GM12878 (cell line): ENCODE measurements at regions not wholly inside any gene's neighbourhood (a gene's known extent, or its start where the extent isn't known, plus 50 kb on each side); places are given as distances from the start of the nearest gene placed in this dataset.

ENCODE experiments used
- ATAC-seq: fragments of 200-7000 bp; cut with Tn5 transposase; 3 replicates; pipeline ENCODE4 v1.9.1; 2020; ENCODE audit warnings: mild to moderate bottlenecking, moderate library complexity
- BruUV-seq: library from RNA; stranded (reverse); fragments of 400-500 nt; replicated peaks from 2 replicates; lab custom pipeline; 2021; lab: Mats Ljungman, UMichigan
- CTCF ChIA-PET: fragments of 300-600 bp; sonication (Branson Sonifier 250); formaldehyde crosslinking; extraction: SDS; loops from one replicate; lab custom pipeline; 2021; ENCODE audit warnings: inconsistent platforms; lab: Yijun Ruan, JAX
- POLR2A ChIA-PET: fragments of 350-600 bp; formaldehyde crosslinking; extraction: SDS; loops from one replicate; lab custom pipeline; 2021; ENCODE audit warnings: inconsistent platforms; lab: Charles Lee
- RAD21 ChIA-PET: fragments of 300-600 bp; sonication (Branson Sonifier 250); formaldehyde crosslinking; loops from one replicate; lab custom pipeline; 2023; ENCODE audit warnings: antibody characterized with exemption; ENCODE audit not compliant: unreplicated experiment; lab: Charles Lee
- SMC1A ChIA-PET: fragments of 300-600 bp; sonication (Branson Sonifier 250); formaldehyde crosslinking; loops from one replicate; lab custom pipeline; 2023; ENCODE audit not compliant: unreplicated experiment, uncharacterized antibody; lab: Charles Lee
- DNase-seq: peaks from one replicate; pipeline ENCODE4 v3.0.0-alpha.2; 2011; ENCODE audit warnings: low read depth, low spot score
- FAIRE-seq: peaks from 3 replicates; lab custom pipeline; 2011; peaks lifted over from hg19 to GRCh38; lab: Jason Lieb, UNC
- H2AFZ ChIP-seq: 2 replicates; pipeline ENCODE4 v1.6.0; 2011; ENCODE audit warnings: low read depth, low read length, control low read depth; ENCODE audit not compliant: control insufficient read depth
- H3K27ac ChIP-seq: 2 replicates; pipeline ENCODE4 v1.5.1; 2011; ENCODE audit warnings: control low read depth; ENCODE audit not compliant: control insufficient read depth, insufficient read depth
- H3K27me3 ChIP-seq, 2 experiments: replicated peaks in 1 of 2; 2 replicates each; pipeline versions ENCODE4 v1.6.0 to v1.6.1; 2011; ENCODE audit warnings: low read length in 1 of 2; ENCODE audit not compliant: control insufficient read depth in 2 of 2, insufficient read depth in 2 of 2
- H3K36me3 ChIP-seq, 2 experiments: 2 replicates each; pipeline ENCODE4 v1.5.1; 2011; ENCODE audit warnings: low read length in 1 of 2; ENCODE audit not compliant: control insufficient read depth in 2 of 2, insufficient read depth in 2 of 2
- H3K4me1 ChIP-seq: 2 replicates; pipeline ENCODE4 v1.6.1; 2011; ENCODE audit warnings: mild to moderate bottlenecking, low read length, moderate library complexity, mixed read lengths; ENCODE audit not compliant: control insufficient read depth, insufficient read depth
- H3K4me2 ChIP-seq: 2 replicates; pipeline ENCODE4 v1.6.0; 2011; ENCODE audit warnings: control low read depth; ENCODE audit not compliant: control insufficient read depth, insufficient read depth
- H3K4me3 ChIP-seq: fragments of 200-600 bp; sonication (generic); 2 replicates; pipeline ENCODE4 v1.5.1; 2016
- H3K79me2 ChIP-seq: 2 replicates; pipeline ENCODE4 v1.6.0; 2011; ENCODE audit warnings: low read length; ENCODE audit not compliant: control insufficient read depth, insufficient read depth
- H3K9ac ChIP-seq: 2 replicates; pipeline ENCODE4 v1.8.0; 2011; ENCODE audit warnings: low read length, control low read depth, mixed read lengths; ENCODE audit not compliant: control insufficient read depth, insufficient read depth
- H3K9me3 ChIP-seq: replicated peaks from 3 replicates; pipeline ENCODE4 v1.5.1; 2011; ENCODE audit warnings: mild to moderate bottlenecking, low read length; ENCODE audit not compliant: control insufficient read depth, insufficient read depth
- H4K20me1 ChIP-seq: 2 replicates; pipeline ENCODE4 v1.6.0; 2011; ENCODE audit not compliant: control insufficient read depth, insufficient read depth
- CBX3 ChIP-seq: fragments of 200-600 bp; sonication (generic); IDR thresholded peaks from 2 replicates; pipeline ENCODE4 v1.6.1; 2016; ENCODE audit warnings: low read depth, borderline replicate concordance
- CHD4 ChIP-seq: fragments of 200-600 bp; sonication (generic); IDR thresholded peaks from 2 replicates; pipeline ENCODE4 v1.6.1; 2016; ENCODE audit warnings: mild to moderate bottlenecking
- E2F4 ChIP-seq: IDR thresholded peaks from 2 replicates; pipeline ENCODE4 v1.6.1; 2012; ENCODE audit warnings: low read depth, low read length, improper control_type of control experiment
- HDGF ChIP-seq: fragments of 450-650 bp; IDR thresholded peaks from 2 replicates; pipeline ENCODE4 v1.6.1; 2016; ENCODE audit warnings: antibody characterized with exemption
- MXI1 ChIP-seq: fragments of 150-350 bp; IDR thresholded peaks from 2 replicates; pipeline ENCODE4 v1.6.1; 2011; ENCODE audit warnings: low read depth, mild to moderate bottlenecking, inconsistent platforms, low read length, improper control_type of control experiment
- RCOR1 ChIP-seq: conservative IDR thresholded peaks from 2 replicates; pipeline ENCODE4 v1.6.1; 2012; ENCODE audit warnings: low read depth, low read length, improper control_type of control experiment
- SREBF1 ChIP-seq: IDR thresholded peaks from 2 replicates; pipeline ENCODE4 v1.6.1; 2012; ENCODE audit warnings: mild to moderate bottlenecking, low read length
- STAT1 ChIP-seq: fragments of 450-650 bp; conservative IDR thresholded peaks from 2 replicates; pipeline ENCODE4 v1.6.1; 2014; ENCODE audit warnings: antibody characterized with exemption, mild to moderate bottlenecking
- ZBED1 ChIP-seq: IDR thresholded peaks from 2 replicates; pipeline ENCODE4 v1.6.1; 2016; ENCODE audit warnings: borderline replicate concordance
- ZNF24 ChIP-seq: fragments of 450-650 bp; IDR thresholded peaks from 2 replicates; pipeline ENCODE4 v1.6.1; 2017; ENCODE audit warnings: antibody characterized with exemption, mild to moderate bottlenecking
- ZNF384 ChIP-seq: IDR thresholded peaks from 2 replicates; pipeline ENCODE4 v1.6.1; 2012; ENCODE audit warnings: low read depth, mild to moderate bottlenecking, low read length, improper control_type of control experiment, borderline replicate concordance
- ZSCAN29 ChIP-seq: fragments of 450-650 bp; IDR thresholded peaks from 2 replicates; pipeline ENCODE4 v1.6.1; 2017; ENCODE audit warnings: mild to moderate bottlenecking, moderate library complexity
- WGBS: methylation state at CpG from one replicate; pipeline ENCODE4 v1.1.6; 2016; ENCODE audit warnings: low lambda C conversion rate; ENCODE audit not compliant: insufficient replicate concordance, insufficient coverage; ENCODE audit errors: missing lambda C conversion rate; 5-methylcytosine and 5-hydroxymethylcytosine counted together
- in situ Hi-C: fragments of 300-500 bp; cut with MboI; formaldehyde crosslinking; loops from 9 replicates; pipeline ENCODE4 v1.14.3; 2018; ENCODE audit warnings: mixed read lengths
- intact Hi-C: fragments of 100-400 bp; cut with micrococcal nuclease; formaldehyde crosslinking; loops from one replicate; pipeline ENCODE4 v1.14.2; 2022; ENCODE audit not compliant: unreplicated experiment
- TF ChIP-seq, protein P1 (sequence below), 3 experiments: IDR thresholded peaks in 2 of 3; conservative IDR thresholded peaks in 1 of 3; 2 replicates each; pipeline ENCODE4 v1.5.1; 2011; ENCODE audit warnings: low read depth in 3 of 3, low read length in 3 of 3, mild to moderate bottlenecking in 3 of 3, control low read depth in 2 of 3, moderate library complexity in 2 of 3, inconsistent platforms in 1 of 3, mixed read lengths in 1 of 3; ENCODE audit not compliant: control insufficient read depth in 2 of 3, insufficient read depth in 1 of 3; ENCODE audit errors: extremely low read depth in 1 of 3
- TF ChIP-seq, protein P2 (sequence below): IDR thresholded peaks from 2 replicates; pipeline ENCODE4 v1.6.1; 2011; ENCODE audit warnings: low read depth, mild to moderate bottlenecking, low read length, moderate library complexity, borderline replicate concordance; ENCODE audit errors: extremely low read depth
- TF ChIP-seq, protein P3 (sequence below): fragments of 450-650 bp; IDR thresholded peaks from 2 replicates; pipeline ENCODE4 v1.6.1; 2016; ENCODE audit warnings: mild to moderate bottlenecking
- TF ChIP-seq, protein P4 (sequence below): fragments of 450-650 bp; IDR thresholded peaks from 2 replicates; pipeline ENCODE4 v1.6.1; 2014; ENCODE audit warnings: mild to moderate bottlenecking
- TF ChIP-seq, protein P5 (sequence below): fragments of 450-650 bp; IDR thresholded peaks from 2 replicates; pipeline ENCODE4 v1.6.1; 2018; ENCODE audit warnings: borderline replicate concordance, mild to moderate bottlenecking; ENCODE audit not compliant: partially characterized antibody

GRCh38 chr19:13668964-13669363 lies 95.4 kb upstream of the MRI1 start (continued):
- TF ChIP-seq, protein P1, sequence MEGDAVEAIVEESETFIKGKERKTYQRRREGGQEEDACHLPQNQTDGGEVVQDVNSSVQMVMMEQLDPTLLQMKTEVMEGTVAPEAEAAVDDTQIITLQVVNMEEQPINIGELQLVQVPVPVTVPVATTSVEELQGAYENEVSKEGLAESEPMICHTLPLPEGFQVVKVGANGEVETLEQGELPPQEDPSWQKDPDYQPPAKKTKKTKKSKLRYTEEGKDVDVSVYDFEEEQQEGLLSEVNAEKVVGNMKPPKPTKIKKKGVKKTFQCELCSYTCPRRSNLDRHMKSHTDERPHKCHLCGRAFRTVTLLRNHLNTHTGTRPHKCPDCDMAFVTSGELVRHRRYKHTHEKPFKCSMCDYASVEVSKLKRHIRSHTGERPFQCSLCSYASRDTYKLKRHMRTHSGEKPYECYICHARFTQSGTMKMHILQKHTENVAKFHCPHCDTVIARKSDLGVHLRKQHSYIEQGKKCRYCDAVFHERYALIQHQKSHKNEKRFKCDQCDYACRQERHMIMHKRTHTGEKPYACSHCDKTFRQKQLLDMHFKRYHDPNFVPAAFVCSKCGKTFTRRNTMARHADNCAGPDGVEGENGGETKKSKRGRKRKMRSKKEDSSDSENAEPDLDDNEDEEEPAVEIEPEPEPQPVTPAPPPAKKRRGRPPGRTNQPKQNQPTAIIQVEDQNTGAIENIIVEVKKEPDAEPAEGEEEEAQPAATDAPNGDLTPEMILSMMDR (IDR thresholded peaks at IDR 0.05 in 2 of 3, conservative IDR thresholded peaks at IDR 0.05 in 1 of 3; ENCODE audit: control insufficient read depth in 2 of 3, extremely low read depth in 1 of 3, insufficient read depth in 1 of 3, low read depth in 3 of 3, low read length in 3 of 3), result no peak
- TF ChIP-seq HDGF (no peak), E2F4 (no peak), SREBF1 (no peak), CHD4 (no peak), ZBED1 (no peak)

GRCh38 chr19:13666165-13666564 lies 98.2 kb upstream of the MRI1 start:
- H2AFZ ChIP-seq, result no peak overlapping the region
- 51% methylated on average over 15 of the region's 15 CpGs for WGBS
- no peak overlapping the region for H3K4me3 ChIP-seq
- ChIA-PET POLR2A (no interaction called here), CTCF (no interaction called here), SMC1A (no interaction called here), RAD21 (no interaction called here)
- H3K27ac ChIP-seq, result no peak overlapping the region
- no peaks in the 10 kb centered on the region for H4K20me1 ChIP-seq
- H3K4me1 ChIP-seq, result no peaks in the 10 kb centered on the region
- FAIRE-seq (no peak), ATAC-seq (no peak), DNase-seq (no peak)
- no peaks in the 10 kb centered on the region for H3K79me2 ChIP-seq
- H3K9ac ChIP-seq, result no peak overlapping the region
- in situ Hi-C loops, result no loop called here
- no peaks in the 10 kb centered on the region for H3K9me3 ChIP-seq
- no TSS peak for BruUV-seq
- no peaks in the 10 kb centered on the region for H3K36me3 ChIP-seq
- no peaks in the 10 kb centered on the region for H3K27me3 ChIP-seq
- intact Hi-C loops, result no loop called here
- H3K4me2 ChIP-seq, result no peak overlapping the region
- TF ChIP-seq MXI1 (no peak), ZSCAN29 (no peak), CBX3 (no peak), STAT1 (no peak), ZNF384 (no peak), RCOR1 (no peak), ZNF24 (no peak)
- TF ChIP-seq, protein P2, sequence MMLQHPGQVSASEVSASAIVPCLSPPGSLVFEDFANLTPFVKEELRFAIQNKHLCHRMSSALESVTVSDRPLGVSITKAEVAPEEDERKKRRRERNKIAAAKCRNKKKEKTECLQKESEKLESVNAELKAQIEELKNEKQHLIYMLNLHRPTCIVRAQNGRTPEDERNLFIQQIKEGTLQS, result no peak
- TF ChIP-seq, protein P3, sequence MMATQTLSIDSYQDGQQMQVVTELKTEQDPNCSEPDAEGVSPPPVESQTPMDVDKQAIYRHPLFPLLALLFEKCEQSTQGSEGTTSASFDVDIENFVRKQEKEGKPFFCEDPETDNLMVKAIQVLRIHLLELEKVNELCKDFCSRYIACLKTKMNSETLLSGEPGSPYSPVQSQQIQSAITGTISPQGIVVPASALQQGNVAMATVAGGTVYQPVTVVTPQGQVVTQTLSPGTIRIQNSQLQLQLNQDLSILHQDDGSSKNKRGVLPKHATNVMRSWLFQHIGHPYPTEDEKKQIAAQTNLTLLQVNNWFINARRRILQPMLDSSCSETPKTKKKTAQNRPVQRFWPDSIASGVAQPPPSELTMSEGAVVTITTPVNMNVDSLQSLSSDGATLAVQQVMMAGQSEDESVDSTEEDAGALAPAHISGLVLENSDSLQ, result no peak
- TF ChIP-seq, protein P4, sequence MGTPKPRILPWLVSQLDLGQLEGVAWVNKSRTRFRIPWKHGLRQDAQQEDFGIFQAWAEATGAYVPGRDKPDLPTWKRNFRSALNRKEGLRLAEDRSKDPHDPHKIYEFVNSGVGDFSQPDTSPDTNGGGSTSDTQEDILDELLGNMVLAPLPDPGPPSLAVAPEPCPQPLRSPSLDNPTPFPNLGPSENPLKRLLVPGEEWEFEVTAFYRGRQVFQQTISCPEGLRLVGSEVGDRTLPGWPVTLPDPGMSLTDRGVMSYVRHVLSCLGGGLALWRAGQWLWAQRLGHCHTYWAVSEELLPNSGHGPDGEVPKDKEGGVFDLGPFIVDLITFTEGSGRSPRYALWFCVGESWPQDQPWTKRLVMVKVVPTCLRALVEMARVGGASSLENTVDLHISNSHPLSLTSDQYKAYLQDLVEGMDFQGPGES, result no peak
- TF ChIP-seq, protein P5, sequence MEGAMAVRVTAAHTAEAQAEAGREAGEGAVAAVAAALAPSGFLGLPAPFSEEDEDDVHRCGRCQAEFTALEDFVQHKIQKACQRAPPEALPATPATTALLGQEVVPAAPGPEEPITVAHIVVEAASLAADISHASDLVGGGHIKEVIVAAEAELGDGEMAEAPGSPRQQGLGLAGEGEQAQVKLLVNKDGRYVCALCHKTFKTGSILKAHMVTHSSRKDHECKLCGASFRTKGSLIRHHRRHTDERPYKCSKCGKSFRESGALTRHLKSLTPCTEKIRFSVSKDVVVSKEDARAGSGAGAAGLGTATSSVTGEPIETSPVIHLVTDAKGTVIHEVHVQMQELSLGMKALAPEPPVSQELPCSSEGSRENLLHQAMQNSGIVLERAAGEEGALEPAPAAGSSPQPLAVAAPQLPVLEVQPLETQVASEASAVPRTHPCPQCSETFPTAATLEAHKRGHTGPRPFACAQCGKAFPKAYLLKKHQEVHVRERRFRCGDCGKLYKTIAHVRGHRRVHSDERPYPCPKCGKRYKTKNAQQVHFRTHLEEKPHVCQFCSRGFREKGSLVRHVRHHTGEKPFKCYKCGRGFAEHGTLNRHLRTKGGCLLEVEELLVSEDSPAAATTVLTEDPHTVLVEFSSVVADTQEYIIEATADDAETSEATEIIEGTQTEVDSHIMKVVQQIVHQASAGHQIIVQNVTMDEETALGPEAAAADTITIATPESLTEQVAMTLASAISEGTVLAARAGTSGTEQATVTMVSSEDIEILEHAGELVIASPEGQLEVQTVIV, result no peak
